B cell (primary cell): ENCODE measurements at regions not wholly inside any gene's neighbourhood (a gene's known extent, or its start where the extent isn't known, plus 50 kb on each side); places are given as distances from the start of the nearest gene placed in this dataset.

Experiments used
- ATAC-seq: fragments of 200-7000 bp; cut with Tn5 transposase; one replicate; pipeline ENCODE4 v1.10.0; 2021; ENCODE audit warnings: low read depth, mild to moderate bottlenecking, moderate number of reproducible peaks, moderate library complexity
- CTCF ChIA-PET: fragments of 350-600 bp; sonication (Branson Sonifier 250); formaldehyde crosslinking; loops from one replicate; lab custom pipeline; 2021; ENCODE audit warnings: antibody characterized with exemption, inconsistent platforms; lab: Charles Lee
- POLR2A ChIA-PET: fragments of 350-600 bp; sonication (Branson Sonifier 250); formaldehyde crosslinking; loops from one replicate; lab custom pipeline; 2021; ENCODE audit warnings: antibody characterized with exemption; lab: Charles Lee
- DNase-seq: peaks from one replicate; pipeline ENCODE4 v3.0.0; 2013
- H2AFZ ChIP-seq: 2 replicates; pipeline ENCODE4 v1.6.1; 2012; ENCODE audit warnings: mild to moderate bottlenecking, low read depth, low read length; ENCODE audit not compliant: insufficient read depth, poor library complexity, severe bottlenecking
- H3K27ac ChIP-seq, 2 donors: 1 replicate in 1 of 2; 2 replicates in 1 of 2; pipeline ENCODE4 v1.5.1; 2012 to 2013; ENCODE audit warnings: low read length in 2 of 2, mild to moderate bottlenecking in 2 of 2, moderate library complexity in 1 of 2
- H3K27me3 ChIP-seq, 4 experiments: fragments of 200-600 bp in 1 of 4; sonication (generic) in 1 of 4; replicated peaks in 1 of 4; 1 replicate in 2 of 4; 2 replicates in 2 of 4; pipeline versions ENCODE4 v1.6.1 to v1.7.0; 2013 to 2016; ENCODE audit warnings: low read length in 3 of 4, mild to moderate bottlenecking in 2 of 4, mixed read lengths in 1 of 4, moderate library complexity in 1 of 4; ENCODE audit not compliant: insufficient read depth in 4 of 4, control insufficient read depth in 3 of 4; ENCODE audit errors: control extremely low read depth in 1 of 4
- H3K36me3 ChIP-seq, 2 experiments: replicated peaks in 1 of 2; 1 replicate in 1 of 2; 2 replicates in 1 of 2; pipeline versions ENCODE4 v1.6.1 to v1.7.1; 2013; ENCODE audit warnings: low read length in 1 of 2; ENCODE audit not compliant: insufficient read depth in 2 of 2, control insufficient read depth in 1 of 2; ENCODE audit errors: control extremely low read depth in 1 of 2, extremely low read depth in 1 of 2
- H3K4me1 ChIP-seq, 2 donors: fragments of 200-600 bp in 1 of 2; sonication (generic) in 1 of 2; 1 replicate in 1 of 2; 2 replicates in 1 of 2; pipeline versions ENCODE4 v1.5.1 to v1.6.1; 2013 to 2017; ENCODE audit warnings: low read length in 2 of 2; ENCODE audit not compliant: control insufficient read depth in 2 of 2, insufficient read depth in 2 of 2
- H3K4me2 ChIP-seq: replicated peaks from 2 replicates; pipeline ENCODE3; 2012; ENCODE audit warnings: mild to moderate bottlenecking, low read depth, low read length; ENCODE audit not compliant: poor library complexity, severe bottlenecking
- H3K4me3 ChIP-seq, 5 experiments: fragments of 200-600 bp in 1 of 5; sonication (generic) in 1 of 5; 1 replicate in 3 of 5; 2 replicates in 2 of 5; pipeline versions ENCODE4 v1.5.1 to v1.7.0; 2011 to 2016; ENCODE audit warnings: low read length in 4 of 5, mild to moderate bottlenecking in 4 of 5, low read depth in 2 of 5, control low read depth in 1 of 5, moderate library complexity in 1 of 5; ENCODE audit not compliant: insufficient read depth in 1 of 5; ENCODE audit errors: control extremely low read depth in 1 of 5, extremely low read depth in 1 of 5
- H3K79me2 ChIP-seq: fragments of 200-600 bp; sonication (generic); one replicate; pipeline ENCODE4 v1.6.0; 2016; ENCODE audit warnings: low read length; ENCODE audit not compliant: control insufficient read depth, insufficient read depth
- H3K9ac ChIP-seq: fragments of 200-600 bp; sonication (generic); 2 replicates; pipeline ENCODE4 v1.6.1; 2017; ENCODE audit warnings: mild to moderate bottlenecking, low read length, moderate library complexity
- H3K9me3 ChIP-seq, 3 donors: one replicate each; pipeline versions ENCODE4 v1.6.1 to v1.7.1; 2013; ENCODE audit warnings: low read length in 2 of 3; ENCODE audit not compliant: control insufficient read depth in 2 of 3, insufficient read depth in 1 of 3; ENCODE audit errors: control extremely low read depth in 1 of 3
- H4K20me1 ChIP-seq: 2 replicates; pipeline ENCODE4 v1.6.0; 2012; ENCODE audit warnings: mild to moderate bottlenecking, low read length; ENCODE audit not compliant: insufficient read depth, control insufficient read depth, poor library complexity, severe bottlenecking
- H3K27ac Mint-ChIP-seq: one replicate; pipeline ENCODE4 v1.8.0; 2021; ENCODE audit warnings: mixed read lengths
- H3K27me3 Mint-ChIP-seq: one replicate; pipeline ENCODE4 v1.8.0; 2021; ENCODE audit warnings: mixed read lengths
- H3K4me1 Mint-ChIP-seq: one replicate; pipeline ENCODE4 v1.8.0; 2021; ENCODE audit warnings: mixed read lengths
- H3K4me3 Mint-ChIP-seq: one replicate; pipeline ENCODE4 v1.8.0; 2021; ENCODE audit warnings: mixed read lengths
- H3K9me3 Mint-ChIP-seq: one replicate; pipeline ENCODE4 v1.8.0; 2022; ENCODE audit warnings: mixed read lengths; ENCODE audit not compliant: insufficient read depth
- CTCF ChIP-seq: fragments of 200-600 bp; IDR thresholded peaks from one replicate; pipeline ENCODE4 v1.8.0; 2022; ENCODE audit warnings: antibody characterized with exemption, mild to moderate bottlenecking
- EZH2 ChIP-seq: IDR thresholded peaks from 2 replicates; pipeline ENCODE4 v1.6.1; 2012; ENCODE audit warnings: borderline replicate concordance, low read depth, mild to moderate bottlenecking, moderate library complexity, low read length; ENCODE audit not compliant: insufficient read depth, poor library complexity, severe bottlenecking
- WGBS: methylation state at CpG from one replicate; pipeline ENCODE4 v1.1.5; 2013; ENCODE audit warnings: missing lambda C conversion rate; ENCODE audit not compliant: insufficient coverage; 5-methylcytosine and 5-hydroxymethylcytosine counted together
- intact Hi-C: fragments of 100-400 bp; cut with micrococcal nuclease; formaldehyde crosslinking; loops from one replicate; pipeline ENCODE4 v1.10.0; 2022

- Mint-ChIP-seq H3K4me3 (no peak overlapping the region), H3K27ac (no peak overlapping the region), H3K9me3 (no peaks in the 10 kb centered on the region), H3K27me3 (peaks cover 47% of the 10 kb centered on the region), H3K4me1 (peaks cover 8% of the 10 kb centered on the region)
- Histone ChIP-seq H3K27ac (no peak overlapping the region), H3K79me2 (no peaks in the 10 kb centered on the region), H3K4me1 (peaks cover 7% of the 10 kb centered on the region in 2 donors), H2AFZ (no peak overlapping the region), H3K9ac (no peak overlapping the region), H3K9me3 (peaks cover 0 to 3% (median 0%) of the 10 kb centered on the region in 3 donors), H3K4me2 (no peak overlapping the region), H3K27me3 (peaks cover 0 to 39% (median 5%) of the 10 kb centered on the region in 4 experiments), H4K20me1 (no peaks in the 10 kb centered on the region), H3K36me3 (no peaks in the 10 kb centered on the region), H3K4me3 (no peak overlapping the region)
- CTCF ChIA-PET, result interaction anchor here (1.2 kb wide), 1 partner anchor 173 kb away, joined by 4 read pairs; no protein-coding TSS in a partner anchor
- no peak for TF ChIP-seq CTCF
- no peak for TF ChIP-seq EZH2
- no peak for DNase-seq
- intact Hi-C loops, result no loop called here
- no peak for ATAC-seq
- POLR2A ChIA-PET, result interaction anchor here (0.5 kb wide), 1 partner anchor 153 kb away, joined by 9 read pairs; no protein-coding TSS in a partner anchor
- WGBS, result 80% methylated on average over 15 of the region's 18 CpGs
These were observed 144.7 kb downstream of the ENGASE start for GRCh38 chr17:79219208-79219935.

GRCh38 chr17:79218825-79219200 is 144.2 kb downstream of the ENGASE start:
- no peak overlapping the region for H3K27ac Mint-ChIP-seq
- intact Hi-C loops, result no loop called here
- Histone ChIP-seq H3K9ac (no peak overlapping the region), H3K4me3 (no peak overlapping the region), H3K79me2 (no peaks in the 10 kb centered on the region), H3K36me3 (no peaks in the 10 kb centered on the region), H3K27me3 (peaks cover 0 to 39% (median 5%) of the 10 kb centered on the region in 4 experiments), H3K4me2 (no peak overlapping the region), H4K20me1 (no peaks in the 10 kb centered on the region), H3K27ac (no peak overlapping the region), H3K9me3 (peaks cover 0 to 3% (median 0%) of the 10 kb centered on the region in 3 donors), H3K4me1 (peaks cover 7% of the 10 kb centered on the region in 2 donors), H2AFZ (no peak overlapping the region)
- CTCF ChIA-PET, result interaction anchor here (1.2 kb wide), 1 partner anchor 173 kb away, joined by 4 read pairs; no protein-coding TSS in a partner anchor
- POLR2A ChIA-PET, result interaction anchor here (0.5 kb wide), 1 partner anchor 154 kb away, joined by 9 read pairs; no protein-coding TSS in a partner anchor
- no peaks in the 10 kb centered on the region for H3K9me3 Mint-ChIP-seq
- peaks cover 46% of the 10 kb centered on the region for H3K27me3 Mint-ChIP-seq
- H3K4me3 Mint-ChIP-seq, result no peak overlapping the region
- 94% methylated on average over 10 of the region's 10 CpGs for WGBS
- TF ChIP-seq CTCF (no peak), EZH2 (no peak)
- ATAC-seq, result no peak
- peaks cover 8% of the 10 kb centered on the region for H3K4me1 Mint-ChIP-seq
- DNase-seq, result no peak
